ENCODE measurements at regions not wholly inside any gene's neighbourhood (a gene's known extent, or its start where the extent isn't known, plus 50 kb on each side); places are given as distances from the start of the nearest gene placed in this dataset.

- no peak for TF ChIP-seq POLR2A (IDR thresholded peaks at IDR 0.05; ENCODE audit: low read depth)
- TF ChIP-seq CTCF (IDR thresholded peaks at IDR 0.05) = no peak
Observed at GRCh38 chr16:51877686-51878085, 669.3 kb downstream of the TOX3 start.
